Tibial nerve (tissue), 4 donors: ENCODE measurements at regions not wholly inside any gene's neighbourhood (a gene's known extent, or its start where the extent isn't known, plus 50 kb on each side); places are given as distances from the start of the nearest gene placed in this dataset.

Experiments
- DNase-seq, 2 donors: peaks; one replicate each; pipeline ENCODE4 v3.0.0-alpha.2; 2019; ENCODE audit warnings: low spot score in 2 of 2
- H3K27ac ChIP-seq, 4 donors: fragments of 200-600 bp; sonication (generic) in 3 of 4; one replicate each; pipeline ENCODE4 v1.5.1; 2017 to 2019; ENCODE audit warnings: mild to moderate bottlenecking in 1 of 4
- H3K27me3 ChIP-seq, 2 donors: fragments of 200-600 bp; sonication (generic) in 1 of 2; one replicate each; pipeline versions ENCODE4 v1.5.1 to v1.6.0; 2017 to 2019
- H3K36me3 ChIP-seq, 3 donors: fragments of 200-600 bp; sonication (generic); one replicate each; pipeline ENCODE4 v1.5.1; 2018 to 2019
- H3K4me1 ChIP-seq, 4 donors: fragments of 200-600 bp; sonication (generic) in 3 of 4; one replicate each; pipeline ENCODE4 v1.5.1; 2017 to 2019
- H3K4me3 ChIP-seq, 4 donors: fragments of 200-600 bp; sonication (generic) in 3 of 4; one replicate each; pipeline ENCODE4 v1.5.1; 2017 to 2019; ENCODE audit warnings: mild to moderate bottlenecking in 1 of 4, moderate library complexity in 1 of 4
- H3K9me3 ChIP-seq, 4 donors: fragments of 200-600 bp; sonication (generic) in 3 of 4; one replicate each; pipeline ENCODE4 v1.5.1; 2017 to 2019
- EP300 ChIP-seq, 2 donors: sonication (generic); formaldehyde crosslinking; IDR thresholded peaks; one replicate each; pipeline ENCODE4 v1.6.1; 2017; ENCODE audit warnings: antibody characterized with exemption in 2 of 2, mild to moderate bottlenecking in 1 of 2
- POLR2A ChIP-seq, 2 donors: fragments of 450-650 bp; IDR thresholded peaks; one replicate each; pipeline ENCODE4 v1.6.1; 2017; ENCODE audit warnings: antibody characterized with exemption in 2 of 2, mild to moderate bottlenecking in 2 of 2, moderate library complexity in 2 of 2
- WGBS, 2 donors: methylation state at CpG; one replicate each; pipeline ENCODE4 v1.1.5; 2018; 5-methylcytosine and 5-hydroxymethylcytosine counted together
- TF ChIP-seq, protein P1 (sequence below), 5 experiments: fragments of 200-600 bp in 3 of 5; fragments of 450-650 bp in 2 of 5; sonication (generic) in 3 of 5; IDR thresholded peaks; one replicate each; pipeline ENCODE4 v1.5.1; 2016 to 2019; ENCODE audit warnings: antibody characterized with exemption in 5 of 5, mild to moderate bottlenecking in 3 of 5, moderate library complexity in 2 of 5

DNA sequence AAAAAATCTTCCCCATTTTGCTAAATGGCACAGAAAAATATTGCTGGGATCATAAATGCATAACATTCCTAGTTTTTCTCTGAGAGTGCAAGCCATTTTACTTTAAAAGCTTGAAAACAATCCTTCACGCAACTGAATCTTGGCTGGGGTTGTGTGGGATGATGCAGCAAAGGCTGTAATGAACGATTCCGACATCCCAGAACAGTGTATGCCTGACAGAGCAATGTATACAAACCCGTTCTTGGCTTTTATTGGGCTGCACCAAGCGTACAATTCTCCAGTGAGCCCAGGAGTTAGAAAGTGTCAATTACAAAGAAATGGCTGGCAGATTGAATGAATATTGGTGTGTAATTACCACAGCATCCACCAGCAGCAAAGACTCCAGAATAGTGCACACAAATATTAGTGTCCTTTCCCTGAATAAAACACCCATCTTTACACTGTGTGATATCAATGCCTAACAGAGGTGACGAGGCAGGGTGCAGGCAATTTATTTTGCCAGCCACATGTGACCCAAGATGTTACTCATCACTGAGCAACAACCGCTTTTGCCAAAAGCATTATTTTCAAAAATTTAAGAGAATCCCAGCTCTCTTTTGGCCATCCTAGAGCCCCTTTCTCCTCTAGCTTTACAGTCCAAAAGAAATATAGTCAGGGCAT is 578.6 kb upstream of the CHAC2 start:
- no peak for DNase-seq
- 66 to 74% methylated on average over 7 of the region's 7 CpGs for WGBS, 2 donors
- no peaks in the 10 kb centered on the region for H3K36me3 ChIP-seq
- no peak for TF ChIP-seq POLR2A (IDR thresholded peaks at IDR 0.05)
- TF ChIP-seq, protein P1, sequence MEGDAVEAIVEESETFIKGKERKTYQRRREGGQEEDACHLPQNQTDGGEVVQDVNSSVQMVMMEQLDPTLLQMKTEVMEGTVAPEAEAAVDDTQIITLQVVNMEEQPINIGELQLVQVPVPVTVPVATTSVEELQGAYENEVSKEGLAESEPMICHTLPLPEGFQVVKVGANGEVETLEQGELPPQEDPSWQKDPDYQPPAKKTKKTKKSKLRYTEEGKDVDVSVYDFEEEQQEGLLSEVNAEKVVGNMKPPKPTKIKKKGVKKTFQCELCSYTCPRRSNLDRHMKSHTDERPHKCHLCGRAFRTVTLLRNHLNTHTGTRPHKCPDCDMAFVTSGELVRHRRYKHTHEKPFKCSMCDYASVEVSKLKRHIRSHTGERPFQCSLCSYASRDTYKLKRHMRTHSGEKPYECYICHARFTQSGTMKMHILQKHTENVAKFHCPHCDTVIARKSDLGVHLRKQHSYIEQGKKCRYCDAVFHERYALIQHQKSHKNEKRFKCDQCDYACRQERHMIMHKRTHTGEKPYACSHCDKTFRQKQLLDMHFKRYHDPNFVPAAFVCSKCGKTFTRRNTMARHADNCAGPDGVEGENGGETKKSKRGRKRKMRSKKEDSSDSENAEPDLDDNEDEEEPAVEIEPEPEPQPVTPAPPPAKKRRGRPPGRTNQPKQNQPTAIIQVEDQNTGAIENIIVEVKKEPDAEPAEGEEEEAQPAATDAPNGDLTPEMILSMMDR (IDR thresholded peaks at IDR 0.05): no peak
- no peak for TF ChIP-seq EP300 (IDR thresholded peaks at IDR 0.05)
- no peak overlapping the region for H3K4me3 ChIP-seq
- H3K27ac ChIP-seq: no peak overlapping the region
- H3K27me3 ChIP-seq: no peaks in the 10 kb centered on the region
- H3K9me3 ChIP-seq: no peaks in the 10 kb centered on the region
- H3K4me1 ChIP-seq: no peaks in the 10 kb centered on the region

DNA sequence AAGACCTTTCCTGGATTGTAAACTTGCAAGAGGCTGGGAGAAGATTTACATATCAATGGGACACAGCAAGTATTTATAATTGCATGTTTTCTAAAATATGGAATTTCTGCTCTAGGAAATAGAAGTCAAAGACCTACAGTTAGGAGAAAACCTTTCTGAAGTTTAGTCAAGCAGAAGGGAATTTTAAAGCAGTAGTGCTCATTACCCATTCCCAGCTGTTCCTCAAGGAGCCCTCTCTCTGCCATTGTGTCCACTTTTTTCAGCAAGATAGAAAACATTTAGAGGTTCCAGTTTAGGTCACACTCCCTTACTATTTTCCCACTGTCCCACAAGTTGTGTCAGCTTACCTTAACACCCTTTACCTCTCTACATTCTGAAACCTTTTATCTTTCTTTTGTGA is 584.0 kb upstream of the CHAC2 start:
- TF ChIP-seq, protein P1 (IDR thresholded peaks at IDR 0.05): no peak
- no peak for TF ChIP-seq POLR2A (IDR thresholded peaks at IDR 0.05)
- no peak for TF ChIP-seq EP300 (IDR thresholded peaks at IDR 0.05)
- H3K27me3 ChIP-seq: no peaks in the 10 kb centered on the region
- DNase-seq: no peak

GRCh38 chr2:53182601-53183000 is 585.0 kb upstream of the CHAC2 start:
- no peak for DNase-seq
- Histone ChIP-seq H3K4me3 (no peak overlapping the region), H3K9me3 (no peaks in the 10 kb centered on the region), H3K27me3 (no peaks in the 10 kb centered on the region), H3K27ac (no peak overlapping the region), H3K4me1 (no peaks in the 10 kb centered on the region), H3K36me3 (no peaks in the 10 kb centered on the region)
- TF ChIP-seq POLR2A (IDR thresholded peaks at IDR 0.05): no peak
- no peak for TF ChIP-seq EP300 (IDR thresholded peaks at IDR 0.05)
- TF ChIP-seq, protein P1 (IDR thresholded peaks at IDR 0.05): no peak
- WGBS, 2 donors: 87 to 88% methylated on average over 5 of the region's 5 CpGs

More for the DNA sequence above, 584.0 kb upstream of the CHAC2 start:
- Histone ChIP-seq H3K27ac (no peak overlapping the region), H3K4me3 (no peak overlapping the region), H3K9me3 (no peaks in the 10 kb centered on the region), H3K4me1 (no peaks in the 10 kb centered on the region), H3K36me3 (no peaks in the 10 kb centered on the region)

DNA sequence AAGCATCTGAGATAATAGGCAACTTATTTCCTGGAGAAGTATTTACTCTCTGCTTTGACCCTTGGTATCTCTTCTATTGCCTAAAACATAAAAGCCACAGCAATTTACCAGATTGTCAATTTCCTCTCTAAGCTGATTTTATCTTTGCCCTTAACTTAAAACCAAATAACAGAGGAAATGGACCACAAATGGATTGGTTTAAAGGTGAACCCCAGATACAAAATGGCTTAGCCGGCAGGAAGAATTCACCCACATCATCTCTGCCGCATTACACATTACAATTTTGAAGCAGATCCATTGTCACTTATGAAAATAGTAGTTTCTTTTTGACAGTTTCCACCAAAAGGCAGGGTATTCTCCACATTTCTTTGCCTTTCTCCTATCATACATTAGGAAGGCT is 585.8 kb upstream of the CHAC2 start:
- WGBS, 2 donors: 77 to 80% methylated on average over 2 of the region's 2 CpGs
- Histone ChIP-seq H3K27ac (no peak overlapping the region), H3K27me3 (no peaks in the 10 kb centered on the region), H3K36me3 (no peaks in the 10 kb centered on the region), H3K4me1 (no peaks in the 10 kb centered on the region), H3K4me3 (no peak overlapping the region), H3K9me3 (no peaks in the 10 kb centered on the region)
- TF ChIP-seq, protein P1 (IDR thresholded peaks at IDR 0.05): no peak
- TF ChIP-seq POLR2A (IDR thresholded peaks at IDR 0.05) (no peak), EP300 (IDR thresholded peaks at IDR 0.05) (no peak)
- DNase-seq: no peak

- Histone ChIP-seq H3K4me1 (no peaks in the 10 kb centered on the region), H3K4me3 (no peak overlapping the region), H3K27me3 (no peaks in the 10 kb centered on the region), H3K36me3 (no peaks in the 10 kb centered on the region), H3K27ac (no peak overlapping the region), H3K9me3 (no peaks in the 10 kb centered on the region)
- TF ChIP-seq, protein P1 (IDR thresholded peaks at IDR 0.05): no peak
- TF ChIP-seq EP300 (IDR thresholded peaks at IDR 0.05) (no peak), POLR2A (IDR thresholded peaks at IDR 0.05) (no peak)
- 39 to 41% methylated on average over 1 of the region's 1 CpG for WGBS, 2 donors
- DNase-seq: no peak
Observed at GRCh38 chr2:53177327-53177726, 590.3 kb upstream of the CHAC2 start.
